SH-SY5Y (cell line): ENCODE measurements at regions not wholly inside any gene's neighbourhood (a gene's known extent, or its start where the extent isn't known, plus 50 kb on each side); places are given as distances from the start of the nearest gene placed in this dataset.

Experiments used
- GATA2 ChIP-seq: IDR thresholded peaks from 2 replicates; pipeline ENCODE4 v1.6.1; 2011; ENCODE audit warnings: mild to moderate bottlenecking, low read depth, low read length
- GATA3 ChIP-seq: IDR thresholded peaks from 2 replicates; pipeline ENCODE4 v1.6.1; 2011; ENCODE audit warnings: low read depth, mild to moderate bottlenecking, low read length, moderate library complexity

DNA sequence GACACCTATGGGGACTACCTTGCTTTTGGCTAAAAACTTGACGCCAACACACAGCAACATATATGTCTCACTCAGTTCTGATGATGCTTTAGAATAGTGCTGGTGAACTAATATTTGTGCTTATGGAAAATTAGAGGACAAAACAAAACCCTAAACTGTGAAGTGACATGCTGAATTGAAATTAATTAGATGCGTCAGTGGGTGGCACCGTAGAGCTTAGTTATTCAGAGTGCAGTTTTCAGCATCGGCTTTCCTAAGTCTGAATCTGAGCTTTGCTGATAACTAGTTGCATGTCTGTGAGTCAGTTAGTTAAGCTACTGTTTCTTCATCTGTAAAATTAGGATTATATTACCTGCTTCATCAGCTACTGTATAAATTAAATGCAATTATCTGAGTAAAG, 245.0 kb upstream of the SORCS1 start:
- TF ChIP-seq GATA3 (no peak), GATA2 (no peak)
